ENCODE measurements at regions not wholly inside any gene's neighbourhood (a gene's known extent, or its start where the extent isn't known, plus 50 kb on each side); places are given as distances from the start of the nearest gene placed in this dataset.

- TF ChIP-seq CBX5 (IDR thresholded peaks at IDR 0.05; ENCODE audit: low read depth): no peak
- TF ChIP-seq JUND (IDR thresholded peaks at IDR 0.05; ENCODE audit: low read depth, low read length): no peak
- no peak for TF ChIP-seq SUPT20H (IDR thresholded peaks at IDR 0.05; ENCODE audit: borderline replicate concordance, control insufficient read depth, low read depth, low read length)
- TF ChIP-seq EZH2 (IDR thresholded peaks at IDR 0.05; ENCODE audit: borderline replicate concordance, control insufficient read depth, low read depth, low read length): no peak
- TF ChIP-seq CTCF (IDR thresholded peaks at IDR 0.05 in 2 of 3, conservative IDR thresholded peaks at IDR 0.05 in 1 of 3; ENCODE audit: control insufficient read depth in 2 of 3, extremely low read depth in 1 of 3, insufficient read depth in 1 of 3, low read depth in 3 of 3, low read length in 3 of 3): no peak
- TF ChIP-seq GATAD2B (conservative IDR thresholded peaks at IDR 0.05; ENCODE audit: low read depth): no peak
Observed at GRCh38 chr10:30215141-30215540, 133.9 kb downstream of the MTPAP start.

All from GM12878 (cell line).